IPS DF 19.7 (cell line): ENCODE measurements at regions not wholly inside any gene's neighbourhood (a gene's known extent, or its start where the extent isn't known, plus 50 kb on each side); places are given as distances from the start of the nearest gene placed in this dataset.
"Not testable (repeated sequence)": the region's sequence is repeated elsewhere in the genome, so short reads cannot be mapped to it uniquely, and the experiment has no call there.

Experiments
- DNase-seq: peaks from one replicate; pipeline ENCODE4 v3.0.0-alpha.2; 2013; ENCODE audit warnings: low read depth, low spot score

DNA sequence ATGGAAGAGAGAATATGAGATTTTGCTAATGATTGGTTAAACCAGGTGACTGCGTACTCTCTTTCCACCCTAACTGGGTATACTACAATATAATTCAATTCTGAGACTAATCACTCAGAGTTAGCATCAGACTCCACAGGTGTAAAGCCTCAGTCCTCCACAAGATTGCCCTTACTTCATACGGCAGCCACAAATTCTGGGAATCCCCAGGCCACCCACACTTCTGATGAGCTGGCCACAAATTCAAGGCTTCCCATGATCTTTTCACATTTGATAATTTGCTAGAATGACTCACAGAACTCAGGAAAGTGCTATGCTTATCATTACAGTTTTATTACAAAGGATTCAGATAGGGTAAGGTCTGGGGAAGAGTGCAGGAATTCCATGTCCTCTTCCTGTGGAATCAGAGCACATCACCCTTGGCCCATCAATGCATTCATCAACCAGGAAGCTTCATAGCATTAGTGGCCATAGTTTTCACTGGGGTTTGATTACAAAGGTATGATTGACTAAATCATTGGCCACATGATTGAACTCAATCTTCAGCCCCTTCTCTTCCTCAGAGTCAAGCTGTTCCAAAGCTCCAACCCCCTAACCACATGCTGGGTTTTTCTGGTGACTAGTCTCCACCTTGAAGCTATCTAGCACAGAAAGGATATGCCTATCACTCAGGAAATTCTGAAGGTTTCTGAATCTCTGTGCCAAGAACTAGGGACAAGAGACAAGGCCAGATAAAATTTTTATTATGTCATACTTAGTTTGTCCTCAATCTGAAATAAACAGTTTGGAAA is 131.7 kb downstream of the HHIPL2 start:
- DNase-seq = no peak

DNA sequence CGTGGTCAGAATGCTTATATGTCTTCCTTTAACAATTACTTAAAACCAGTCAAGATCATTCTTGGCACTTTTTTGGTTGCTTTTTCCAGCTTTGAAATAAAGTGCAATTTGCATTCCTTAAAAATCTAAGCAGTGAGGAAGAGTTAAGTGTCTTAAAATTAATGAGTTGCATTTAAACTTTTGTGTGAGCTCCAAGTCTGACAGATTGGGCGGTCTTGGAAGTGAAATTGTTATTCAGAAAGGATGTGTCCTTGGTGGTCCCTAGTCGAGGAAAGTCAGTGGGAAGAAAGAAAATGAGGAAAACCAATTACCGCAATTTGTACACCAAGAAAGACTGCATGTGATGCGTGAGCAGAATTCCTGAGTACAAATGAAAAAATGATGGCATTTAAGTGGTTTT is 132.5 kb downstream of the HHIPL2 start:
- DNase-seq = no peak

DNA sequence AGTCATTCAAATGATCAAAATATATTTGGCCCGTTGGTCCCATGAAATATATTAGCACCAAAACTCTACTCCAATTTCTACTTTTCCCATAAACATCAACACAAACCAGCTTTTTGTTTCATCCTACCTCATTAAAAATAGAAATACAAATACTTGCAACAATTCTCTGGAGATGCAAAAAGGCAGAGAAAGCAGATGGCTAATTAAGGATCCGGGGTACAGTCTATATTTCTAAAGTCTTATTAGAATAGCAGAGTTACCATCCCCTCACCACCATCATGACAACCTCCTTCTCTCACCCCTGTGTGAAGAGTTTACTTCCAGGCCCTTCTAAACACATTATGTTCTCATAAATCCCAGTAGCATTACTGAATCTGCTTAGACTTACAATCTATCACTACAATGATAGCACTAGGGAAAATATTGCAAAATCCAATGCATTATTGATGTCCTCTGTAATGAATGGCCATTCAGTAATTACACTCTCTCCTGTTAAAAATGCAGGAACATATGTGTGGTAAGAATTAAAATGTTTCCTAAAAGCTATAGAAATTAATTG is 133.8 kb downstream of the HHIPL2 start:
- DNase-seq = no peak

- no peak for DNase-seq
Measured at GRCh38 chr1:222413436-222413835, 134.5 kb downstream of the HHIPL2 start.

- DNase-seq = no peak
Measured at GRCh38 chr1:222404710-222405109, 143.2 kb downstream of the HHIPL2 start.

DNA sequence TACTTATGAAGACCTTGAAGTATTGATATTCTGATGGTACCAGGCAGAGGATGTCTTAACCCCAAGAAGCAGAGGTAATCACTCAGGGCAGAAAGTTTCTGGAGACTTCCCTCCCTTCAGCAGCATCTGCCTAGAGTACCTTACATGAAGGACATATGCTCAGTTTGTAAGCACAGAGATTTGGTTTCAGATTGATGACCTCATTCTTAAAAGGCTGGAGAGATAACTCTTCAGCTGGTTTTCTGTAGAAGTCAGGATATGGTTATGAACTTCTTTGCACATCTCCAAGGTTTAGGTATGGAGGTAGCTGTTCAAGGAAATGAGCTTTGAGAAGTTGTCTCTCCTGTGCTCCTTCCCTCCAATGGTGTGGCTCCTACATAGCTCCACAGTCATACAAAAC is 148.7 kb downstream of the HHIPL2 start:
- DNase-seq = no peak

DNA sequence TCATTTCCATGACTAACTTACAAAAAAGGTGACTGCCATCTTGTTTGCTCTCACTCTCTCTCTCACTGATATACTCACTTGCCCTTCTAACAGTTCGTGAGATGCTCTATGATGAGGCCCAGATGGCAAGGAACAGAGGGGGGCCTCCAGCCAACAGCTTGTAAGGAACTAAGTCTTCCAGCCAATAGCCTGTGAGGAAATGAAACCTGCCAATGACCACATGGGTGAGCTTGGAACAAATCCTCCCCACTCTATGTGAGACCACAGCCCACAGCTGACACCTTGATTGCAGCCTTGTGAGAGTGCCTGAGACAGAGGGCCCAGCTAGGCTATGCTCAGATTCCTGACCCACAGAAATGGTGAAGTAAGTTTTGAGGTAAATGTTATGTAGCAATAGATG is 153.7 kb downstream of the HHIPL2 start:
- no peak for DNase-seq

GRCh38 chr1:222392556-222392955 is 155.3 kb downstream of the HHIPL2 start:
- DNase-seq = no peak

DNA sequence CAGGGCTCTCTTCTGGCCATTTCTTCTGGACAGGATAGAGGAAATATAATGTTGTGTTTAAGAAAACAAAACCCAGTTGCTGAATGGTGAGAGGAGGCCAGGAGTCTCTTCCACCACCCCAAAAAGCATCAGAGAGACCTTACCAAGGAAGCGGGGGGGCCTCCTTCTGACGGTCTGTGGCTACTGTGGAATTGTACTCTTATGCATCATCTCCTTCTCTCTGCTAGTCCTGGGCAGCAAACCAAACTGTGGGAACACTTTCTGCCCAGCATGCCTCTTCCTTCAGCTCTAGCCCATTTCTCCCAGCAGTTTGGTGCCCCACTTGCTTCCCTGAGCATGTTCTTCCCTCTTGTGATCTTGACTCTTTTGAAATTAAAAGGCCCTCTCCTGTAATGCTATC is 157.7 kb downstream of the HHIPL2 start:
- DNase-seq = no peak

DNA sequence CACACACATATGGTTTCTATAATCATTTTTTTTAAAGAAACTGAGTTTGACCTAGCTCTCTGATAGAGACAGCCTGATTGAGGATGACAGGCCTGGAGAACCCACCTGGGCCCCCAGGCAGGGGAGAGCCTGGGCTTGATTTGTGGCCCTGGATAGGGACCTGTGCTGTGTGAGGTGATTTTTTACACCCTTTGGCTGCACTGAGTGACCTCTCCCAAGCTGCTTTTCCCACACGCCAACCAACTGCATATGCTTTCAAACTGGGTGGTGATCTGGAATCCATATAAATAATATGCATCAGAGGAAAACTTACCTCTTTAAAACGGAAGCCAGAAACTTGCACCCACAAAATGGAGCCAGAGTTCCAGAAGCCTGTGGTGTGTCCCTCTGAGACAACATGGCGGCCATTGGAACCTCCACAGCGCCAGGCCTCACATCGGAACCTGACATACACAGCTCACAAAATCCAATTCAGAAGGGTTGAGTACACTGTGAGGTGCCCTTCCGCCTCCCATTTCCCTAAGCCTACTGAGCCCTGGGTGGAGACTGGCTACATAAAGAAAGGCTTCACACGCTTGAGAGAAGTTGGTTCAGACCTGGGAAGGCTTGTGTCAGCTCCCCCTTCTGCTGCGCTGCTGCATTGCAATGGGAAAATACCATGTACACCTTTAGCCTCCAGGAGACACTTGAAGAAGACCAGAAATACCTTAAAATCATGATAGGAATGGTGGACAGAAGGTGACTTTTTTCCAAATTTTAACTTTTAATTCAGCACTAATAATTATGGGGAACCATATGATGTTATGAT is 160.7 kb downstream of the HHIPL2 start:
- peak; percentile 50 for DNase-seq

GRCh38 chr1:222385955-222386354 is 161.9 kb downstream of the HHIPL2 start:
- DNase-seq = no peak

- no peak for DNase-seq
Measured at GRCh38 chr1:222385262-222385661, 162.6 kb downstream of the HHIPL2 start.

DNA sequence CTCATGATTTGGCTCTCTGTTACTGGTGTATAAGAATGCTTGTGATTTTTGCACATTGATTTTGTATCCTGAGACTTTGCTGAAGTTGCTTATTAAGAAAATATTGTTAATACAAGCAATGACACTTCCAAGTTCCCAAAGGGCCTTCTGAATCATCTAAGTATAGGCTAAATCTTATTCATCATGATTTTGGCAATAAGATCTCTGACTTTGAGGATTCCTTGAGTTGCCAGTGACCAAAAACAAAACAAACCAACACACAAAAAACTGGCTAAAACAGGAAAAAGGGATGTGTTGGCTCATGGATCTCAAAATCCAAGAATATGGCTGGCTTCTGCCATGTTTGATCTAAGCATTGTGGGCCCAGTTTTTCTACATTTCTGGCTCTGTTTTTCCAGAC is 163.4 kb downstream of the HHIPL2 start:
- DNase-seq = no peak

DNA sequence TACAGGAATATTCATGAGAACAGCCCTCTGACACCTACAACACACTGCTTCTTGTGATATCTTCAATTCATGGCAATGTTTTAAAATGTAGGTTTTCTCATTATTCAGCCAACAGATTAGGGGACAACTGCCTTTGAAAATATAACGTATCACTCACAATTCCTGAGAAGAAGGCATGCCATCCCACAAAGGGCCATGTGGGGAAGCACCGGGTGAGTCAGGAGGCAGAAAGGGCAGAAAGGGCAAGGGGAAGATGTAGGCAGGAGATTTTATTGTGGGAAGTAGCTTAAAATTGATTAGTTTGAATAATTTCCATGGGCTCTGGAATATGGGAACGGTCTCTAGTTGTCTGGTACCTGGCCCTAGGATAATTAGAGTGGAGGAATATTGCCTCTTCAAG is 165.7 kb downstream of the HHIPL2 start:
- DNase-seq = no peak

DNA sequence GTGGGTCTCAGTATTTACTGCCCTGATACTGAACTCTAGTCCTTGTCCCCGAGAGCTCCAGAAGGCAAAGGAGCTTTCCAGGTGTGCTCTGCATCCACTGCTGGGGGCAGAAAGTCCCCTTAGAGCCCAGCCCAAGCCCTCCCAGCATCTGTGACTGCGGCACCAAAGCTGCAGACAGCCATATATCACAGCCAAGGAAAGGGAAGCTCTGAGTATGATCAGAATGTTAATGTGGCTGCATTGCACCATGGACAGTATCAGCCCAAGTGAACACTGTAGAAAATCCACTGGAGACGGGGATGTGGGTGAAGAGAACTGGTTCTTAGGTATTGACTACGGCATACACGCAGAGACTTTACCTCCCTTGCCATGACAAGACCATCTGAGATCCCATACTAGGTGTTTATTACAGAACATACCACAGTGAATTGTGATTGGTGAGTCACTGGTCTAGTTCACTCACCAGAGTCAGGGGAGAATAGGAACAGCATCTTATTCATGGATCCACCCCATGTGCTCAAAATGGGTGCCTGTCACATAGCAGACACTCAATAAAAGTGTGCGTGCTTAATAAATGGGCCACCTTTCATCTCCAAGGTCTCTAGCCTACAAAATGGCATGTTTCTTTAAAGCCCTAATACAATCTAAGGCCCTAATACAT is 170.3 kb downstream of the HHIPL2 start:
- DNase-seq = no peak

- not testable (repeated sequence) for DNase-seq
Measured at GRCh38 chr1:222376791-222377190, 171.1 kb downstream of the HHIPL2 start.

DNA sequence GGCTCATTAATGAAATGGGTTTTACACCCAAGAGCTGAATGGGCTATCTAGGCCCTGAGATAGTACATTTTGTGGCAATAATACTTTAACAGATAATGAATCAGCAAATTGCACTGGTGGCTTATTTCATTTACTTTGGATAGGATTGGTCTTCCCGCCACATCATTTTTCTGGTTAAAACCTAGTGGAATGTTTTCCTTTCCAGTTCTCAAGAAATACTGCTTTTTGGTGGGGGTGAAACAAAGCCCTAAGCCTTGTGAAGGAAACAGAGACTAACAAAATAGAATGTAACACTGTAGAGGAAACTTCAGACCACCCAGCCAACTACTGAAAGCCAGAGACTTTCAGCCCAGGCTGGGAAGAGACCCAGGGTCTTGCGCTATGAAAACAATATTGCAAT is 172.2 kb downstream of the HHIPL2 start:
- DNase-seq = no peak

DNA sequence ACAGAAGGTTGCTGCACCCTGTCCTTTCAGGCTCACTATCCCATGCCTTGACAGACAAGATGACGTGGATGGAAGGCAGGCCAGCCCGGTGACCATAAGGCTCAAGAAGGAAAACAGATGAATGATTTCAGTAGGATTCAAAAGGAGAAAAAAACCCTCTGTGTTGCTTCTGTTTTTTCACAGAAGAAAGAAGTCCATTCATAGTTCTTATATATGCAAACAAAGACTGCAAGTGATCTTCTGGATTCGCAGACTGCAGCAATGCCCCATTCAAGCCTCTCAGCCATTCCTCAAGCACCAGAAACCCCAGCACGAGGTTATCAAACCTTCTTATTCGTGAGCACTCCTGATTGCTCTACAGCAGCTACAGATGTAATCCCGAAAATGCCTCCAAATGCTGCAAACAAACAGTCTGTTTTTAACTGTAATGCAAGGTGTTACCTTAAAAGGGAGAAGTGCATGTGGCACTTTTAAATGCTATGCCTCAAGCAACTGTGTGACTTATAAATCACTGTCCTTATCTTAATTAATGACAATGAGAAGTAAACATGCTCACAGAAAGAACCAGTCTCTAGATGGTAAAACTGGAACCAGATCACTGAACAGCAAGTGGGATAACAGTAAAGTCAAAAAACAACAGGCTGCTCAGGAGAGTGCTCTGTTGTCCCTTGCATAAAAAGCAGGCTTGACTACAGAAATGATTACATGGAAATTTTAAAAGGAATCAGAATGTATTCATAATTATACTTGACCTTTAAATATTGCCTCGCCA is 173.9 kb downstream of the HHIPL2 start:
- DNase-seq = no peak

DNA sequence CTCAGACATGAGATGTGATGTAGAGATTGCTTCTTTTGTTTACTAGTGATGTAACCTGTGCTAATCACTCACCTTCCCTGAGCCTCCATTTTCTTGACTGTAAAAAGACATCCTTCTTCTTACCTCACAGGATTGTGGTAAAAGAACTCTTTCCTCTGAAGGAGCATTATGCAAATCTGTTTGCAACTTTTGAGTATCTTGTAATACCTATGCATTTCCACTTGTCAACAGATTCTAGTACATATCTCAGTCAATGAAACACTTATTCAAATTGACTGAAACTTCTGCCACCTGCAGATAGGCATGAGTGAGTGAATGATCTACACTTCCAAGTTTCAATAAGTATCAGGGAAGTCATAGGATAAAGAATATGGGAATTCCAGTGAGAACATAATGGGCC is 174.7 kb downstream of the HHIPL2 start:
- no peak for DNase-seq

GRCh38 chr1:222372221-222372620 is 175.7 kb downstream of the HHIPL2 start:
- no peak for DNase-seq

GRCh38 chr1:222370913-222371675 is 176.8 kb downstream of the HHIPL2 start:
- DNase-seq = no peak
